Parathyroid adenoma (tissue), 2 donors: ENCODE measurements at regions not wholly inside any gene's neighbourhood (a gene's known extent, or its start where the extent isn't known, plus 50 kb on each side); places are given as distances from the start of the nearest gene placed in this dataset.
A peak's percentile ranks its signal among the peaks of the same experiment; 100 is the strongest.
"Not testable (repeated sequence)": the region's sequence is repeated elsewhere in the genome, so short reads cannot be mapped to it uniquely, and the experiment has no call there.

ENCODE experiments used
- H2AFZ ChIP-seq: fragments of 300-600 bp; sonication (generic); one replicate; pipeline ENCODE4 v1.7.0; 2017; ENCODE audit warnings: antibody characterized with exemption, mild to moderate bottlenecking
- H3K27ac ChIP-seq: fragments of 300-600 bp; sonication (generic); one replicate; pipeline ENCODE4 v1.7.0; 2017
- H3K27me3 ChIP-seq: fragments of 300-600 bp; sonication (generic); one replicate; pipeline ENCODE4 v1.7.0; 2017; ENCODE audit warnings: low read length; ENCODE audit not compliant: control insufficient read depth, insufficient read depth
- H3K36me3 ChIP-seq: fragments of 300-600 bp; sonication (generic); one replicate; pipeline ENCODE4 v1.7.0; 2017; ENCODE audit warnings: low read length; ENCODE audit not compliant: control insufficient read depth, insufficient read depth
- H3K4me1 ChIP-seq: fragments of 300-600 bp; sonication (generic); one replicate; pipeline ENCODE4 v1.7.0; 2017; ENCODE audit warnings: control low read depth
- H3K4me2 ChIP-seq: fragments of 300-600 bp; sonication (generic); one replicate; pipeline ENCODE4 v1.7.0; 2017; ENCODE audit warnings: low read length
- H3K4me3 ChIP-seq: fragments of 300-600 bp; sonication (generic); one replicate; pipeline ENCODE4 v1.7.0; 2017; ENCODE audit warnings: low read depth, low read length
- H3K79me2 ChIP-seq: fragments of 300-600 bp; sonication (generic); one replicate; pipeline ENCODE4 v1.7.0; 2017; ENCODE audit warnings: control low read depth
- H3K9ac ChIP-seq: fragments of 300-600 bp; sonication (generic); one replicate; pipeline ENCODE4 v1.7.0; 2017; ENCODE audit warnings: mild to moderate bottlenecking
- H3K9me3 ChIP-seq: fragments of 300-600 bp; sonication (generic); one replicate; pipeline ENCODE4 v1.7.0; 2017; ENCODE audit warnings: low read length; ENCODE audit not compliant: control insufficient read depth
- CTCF ChIP-seq: fragments of 300-600 bp; sonication (generic); IDR thresholded peaks from one replicate; pipeline ENCODE4 v1.7.0; 2017; ENCODE audit warnings: antibody characterized with exemption, mild to moderate bottlenecking
- donor health status: primary hyperparathyroidism.

- not testable (repeated sequence) for H3K9ac ChIP-seq, H2AFZ ChIP-seq, H3K4me2 ChIP-seq, H3K27ac ChIP-seq, H3K9me3 ChIP-seq, H3K36me3 ChIP-seq, H3K27me3 ChIP-seq, H3K4me1 ChIP-seq, H3K79me2 ChIP-seq, H3K4me3 ChIP-seq
Observed at GRCh38 chr18:5830902-5831301, 64.4 kb downstream of the TMEM200C start.

DNA sequence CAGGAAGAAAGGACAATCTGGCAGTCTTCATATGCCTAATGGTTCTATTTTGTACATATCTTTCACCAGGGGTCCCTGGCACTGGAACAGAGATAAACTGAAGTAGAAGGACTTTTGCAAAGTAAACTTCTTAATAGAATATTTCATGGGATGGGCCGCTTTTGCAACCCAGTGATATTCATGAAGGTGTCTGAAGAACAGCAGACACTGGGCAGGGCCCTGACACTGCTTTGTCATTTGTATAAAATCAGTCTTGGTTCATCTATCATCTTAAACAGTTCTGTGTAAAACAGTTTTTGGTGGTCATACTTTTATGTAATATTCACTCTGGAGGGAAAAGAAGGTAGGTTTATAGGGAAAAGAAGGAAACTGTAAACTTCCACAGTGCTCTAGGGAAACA, 66.4 kb downstream of the TMEM200C start:
- no peak overlapping the region for H2AFZ ChIP-seq
- no peak for TF ChIP-seq CTCF
- H3K4me3 ChIP-seq = no peak overlapping the region
- no peaks in the 10 kb centered on the region for H3K4me1 ChIP-seq
- H3K27me3 ChIP-seq = no peaks in the 10 kb centered on the region
- H3K27ac ChIP-seq = no peak overlapping the region
- no peaks in the 10 kb centered on the region for H3K79me2 ChIP-seq
- no peak overlapping the region for H3K9ac ChIP-seq
- no peaks in the 10 kb centered on the region for H3K9me3 ChIP-seq
- H3K36me3 ChIP-seq = no peaks in the 10 kb centered on the region
- no peak overlapping the region for H3K4me2 ChIP-seq

DNA sequence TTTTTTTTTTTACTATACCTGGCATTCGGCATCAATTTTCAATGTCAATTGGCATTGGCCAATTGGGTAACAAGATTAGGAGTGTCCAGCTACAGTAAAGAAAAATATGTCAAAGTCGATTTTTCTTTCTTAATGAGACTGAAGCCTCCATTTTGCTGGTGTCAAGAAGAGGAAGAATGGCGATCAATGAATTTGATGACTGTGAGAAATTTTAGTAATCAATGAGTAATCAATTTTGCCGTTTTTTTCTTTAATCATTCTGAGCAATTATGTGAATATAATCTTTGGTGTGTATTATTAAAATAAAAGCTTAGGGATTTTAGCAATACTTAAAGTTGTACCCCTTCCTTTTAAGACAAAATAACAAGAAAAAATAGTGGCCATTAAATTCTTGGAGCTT, 69.7 kb downstream of the TMEM200C start:
- no peaks in the 10 kb centered on the region for H3K27me3 ChIP-seq
- no peaks in the 10 kb centered on the region for H3K9me3 ChIP-seq
- no peak overlapping the region for H3K27ac ChIP-seq
- H3K4me2 ChIP-seq = no peak overlapping the region
- no peak for TF ChIP-seq CTCF
- no peaks in the 10 kb centered on the region for H3K36me3 ChIP-seq
- no peak overlapping the region for H2AFZ ChIP-seq
- no peak overlapping the region for H3K9ac ChIP-seq
- no peaks in the 10 kb centered on the region for H3K79me2 ChIP-seq
- no peak overlapping the region for H3K4me3 ChIP-seq
- no peaks in the 10 kb centered on the region for H3K4me1 ChIP-seq

- peak overlapping the region; percentile 39 for H2AFZ ChIP-seq
- no peak for TF ChIP-seq CTCF
- H3K27me3 ChIP-seq = no peaks in the 10 kb centered on the region
- no peaks in the 10 kb centered on the region for H3K4me1 ChIP-seq
- H3K79me2 ChIP-seq = no peaks in the 10 kb centered on the region
- H3K4me2 ChIP-seq = no peak overlapping the region
- no peak overlapping the region for H3K4me3 ChIP-seq
- no peaks in the 10 kb centered on the region for H3K9me3 ChIP-seq
- no peaks in the 10 kb centered on the region for H3K36me3 ChIP-seq
- no peak overlapping the region for H3K27ac ChIP-seq
- H3K9ac ChIP-seq = no peak overlapping the region
Observed at GRCh38 chr18:5824370-5824984, 70.8 kb downstream of the TMEM200C start.

GRCh38 chr18:5817816-5818215, 77.5 kb downstream of the TMEM200C start:
- H3K9ac ChIP-seq = no peak overlapping the region
- H3K27ac ChIP-seq = no peak overlapping the region
- H2AFZ ChIP-seq = no peak overlapping the region
- no peaks in the 10 kb centered on the region for H3K27me3 ChIP-seq
- no peaks in the 10 kb centered on the region for H3K4me1 ChIP-seq
- TF ChIP-seq CTCF = no peak
- no peaks in the 10 kb centered on the region for H3K9me3 ChIP-seq
- H3K4me3 ChIP-seq = no peak overlapping the region
- H3K79me2 ChIP-seq = no peaks in the 10 kb centered on the region
- H3K36me3 ChIP-seq = no peaks in the 10 kb centered on the region
- no peak overlapping the region for H3K4me2 ChIP-seq
